HCT116 (cell line): ENCODE measurements at regions not wholly inside any gene's neighbourhood (a gene's known extent, or its start where the extent isn't known, plus 50 kb on each side); places are given as distances from the start of the nearest gene placed in this dataset.

Experiments used
- EZH2phosphoT487 ChIP-seq: fragments of 200-600 bp; IDR thresholded peaks from 2 replicates; pipeline ENCODE4 v1.6.1; 2018; ENCODE audit warnings: antibody characterized with exemption, borderline replicate concordance
- POLR2A ChIP-seq: IDR thresholded peaks from 2 replicates; pipeline ENCODE4 v1.7.0; 2011; ENCODE audit warnings: borderline replicate concordance; ENCODE audit not compliant: insufficient read depth, insufficient read length; ENCODE audit errors: extremely low read depth
- TF ChIP-seq, protein P1 (sequence below): IDR thresholded peaks from 2 replicates; pipeline ENCODE4 v1.6.1; 2011; ENCODE audit warnings: mild to moderate bottlenecking, low read length, moderate library complexity; ENCODE audit not compliant: insufficient replicate concordance; ENCODE audit errors: extremely low read depth
- TF ChIP-seq, protein P2 (sequence below), 3 experiments: fragments of 200-600 bp in 1 of 3; sonication (generic) in 1 of 3; IDR thresholded peaks in 2 of 3; conservative IDR thresholded peaks in 1 of 3; 2 replicates each; pipeline ENCODE4 v1.5.1; 2012 to 2017; ENCODE audit warnings: low read depth in 2 of 3, low read length in 2 of 3, antibody characterized with exemption in 1 of 3, borderline replicate concordance in 1 of 3, control low read depth in 1 of 3, mild to moderate bottlenecking in 1 of 3, mixed read lengths in 1 of 3, mixed run types in 1 of 3, moderate library complexity in 1 of 3; ENCODE audit not compliant: insufficient read depth in 1 of 3
- TF ChIP-seq, protein P3 (sequence below): IDR thresholded peaks from 2 replicates; pipeline ENCODE4 v1.6.1; 2012; ENCODE audit warnings: low read depth

DNA sequence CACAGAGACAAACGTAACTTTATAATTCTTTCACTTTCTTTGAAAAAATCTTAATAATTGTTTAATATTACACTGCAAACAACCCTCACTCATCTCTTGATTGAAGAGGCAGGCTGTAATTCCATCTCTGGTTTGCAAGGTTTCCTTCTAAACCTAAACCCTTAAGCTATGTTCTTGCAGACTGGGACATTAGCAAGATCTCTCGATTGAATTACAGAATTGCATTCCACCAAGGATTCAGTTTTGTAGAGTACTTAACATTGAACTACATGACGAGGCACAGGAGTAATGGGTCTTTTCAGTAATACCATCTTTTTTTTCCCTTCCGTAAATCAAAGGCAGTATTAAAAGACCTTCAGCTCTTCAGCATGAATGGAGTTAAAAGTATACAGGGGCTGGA lies 111.6 kb upstream of the EEF1E1 start:
- TF ChIP-seq, protein P1, sequence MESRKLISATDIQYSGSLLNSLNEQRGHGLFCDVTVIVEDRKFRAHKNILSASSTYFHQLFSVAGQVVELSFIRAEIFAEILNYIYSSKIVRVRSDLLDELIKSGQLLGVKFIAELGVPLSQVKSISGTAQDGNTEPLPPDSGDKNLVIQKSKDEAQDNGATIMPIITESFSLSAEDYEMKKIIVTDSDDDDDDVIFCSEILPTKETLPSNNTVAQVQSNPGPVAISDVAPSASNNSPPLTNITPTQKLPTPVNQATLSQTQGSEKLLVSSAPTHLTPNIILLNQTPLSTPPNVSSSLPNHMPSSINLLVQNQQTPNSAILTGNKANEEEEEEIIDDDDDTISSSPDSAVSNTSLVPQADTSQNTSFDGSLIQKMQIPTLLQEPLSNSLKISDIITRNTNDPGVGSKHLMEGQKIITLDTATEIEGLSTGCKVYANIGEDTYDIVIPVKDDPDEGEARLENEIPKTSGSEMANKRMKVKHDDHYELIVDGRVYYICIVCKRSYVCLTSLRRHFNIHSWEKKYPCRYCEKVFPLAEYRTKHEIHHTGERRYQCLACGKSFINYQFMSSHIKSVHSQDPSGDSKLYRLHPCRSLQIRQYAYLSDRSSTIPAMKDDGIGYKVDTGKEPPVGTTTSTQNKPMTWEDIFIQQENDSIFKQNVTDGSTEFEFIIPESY, result no peak
- TF ChIP-seq, protein P2, sequence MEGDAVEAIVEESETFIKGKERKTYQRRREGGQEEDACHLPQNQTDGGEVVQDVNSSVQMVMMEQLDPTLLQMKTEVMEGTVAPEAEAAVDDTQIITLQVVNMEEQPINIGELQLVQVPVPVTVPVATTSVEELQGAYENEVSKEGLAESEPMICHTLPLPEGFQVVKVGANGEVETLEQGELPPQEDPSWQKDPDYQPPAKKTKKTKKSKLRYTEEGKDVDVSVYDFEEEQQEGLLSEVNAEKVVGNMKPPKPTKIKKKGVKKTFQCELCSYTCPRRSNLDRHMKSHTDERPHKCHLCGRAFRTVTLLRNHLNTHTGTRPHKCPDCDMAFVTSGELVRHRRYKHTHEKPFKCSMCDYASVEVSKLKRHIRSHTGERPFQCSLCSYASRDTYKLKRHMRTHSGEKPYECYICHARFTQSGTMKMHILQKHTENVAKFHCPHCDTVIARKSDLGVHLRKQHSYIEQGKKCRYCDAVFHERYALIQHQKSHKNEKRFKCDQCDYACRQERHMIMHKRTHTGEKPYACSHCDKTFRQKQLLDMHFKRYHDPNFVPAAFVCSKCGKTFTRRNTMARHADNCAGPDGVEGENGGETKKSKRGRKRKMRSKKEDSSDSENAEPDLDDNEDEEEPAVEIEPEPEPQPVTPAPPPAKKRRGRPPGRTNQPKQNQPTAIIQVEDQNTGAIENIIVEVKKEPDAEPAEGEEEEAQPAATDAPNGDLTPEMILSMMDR (IDR thresholded peaks at IDR 0.05 in 2 of 3, conservative IDR thresholded peaks at IDR 0.05 in 1 of 3; ENCODE audit: borderline replicate concordance in 1 of 3, insufficient read depth in 1 of 3, low read depth in 2 of 3, low read length in 2 of 3), result no peak
- TF ChIP-seq POLR2A (no peak), EZH2phosphoT487 (no peak)
- TF ChIP-seq, protein P3, sequence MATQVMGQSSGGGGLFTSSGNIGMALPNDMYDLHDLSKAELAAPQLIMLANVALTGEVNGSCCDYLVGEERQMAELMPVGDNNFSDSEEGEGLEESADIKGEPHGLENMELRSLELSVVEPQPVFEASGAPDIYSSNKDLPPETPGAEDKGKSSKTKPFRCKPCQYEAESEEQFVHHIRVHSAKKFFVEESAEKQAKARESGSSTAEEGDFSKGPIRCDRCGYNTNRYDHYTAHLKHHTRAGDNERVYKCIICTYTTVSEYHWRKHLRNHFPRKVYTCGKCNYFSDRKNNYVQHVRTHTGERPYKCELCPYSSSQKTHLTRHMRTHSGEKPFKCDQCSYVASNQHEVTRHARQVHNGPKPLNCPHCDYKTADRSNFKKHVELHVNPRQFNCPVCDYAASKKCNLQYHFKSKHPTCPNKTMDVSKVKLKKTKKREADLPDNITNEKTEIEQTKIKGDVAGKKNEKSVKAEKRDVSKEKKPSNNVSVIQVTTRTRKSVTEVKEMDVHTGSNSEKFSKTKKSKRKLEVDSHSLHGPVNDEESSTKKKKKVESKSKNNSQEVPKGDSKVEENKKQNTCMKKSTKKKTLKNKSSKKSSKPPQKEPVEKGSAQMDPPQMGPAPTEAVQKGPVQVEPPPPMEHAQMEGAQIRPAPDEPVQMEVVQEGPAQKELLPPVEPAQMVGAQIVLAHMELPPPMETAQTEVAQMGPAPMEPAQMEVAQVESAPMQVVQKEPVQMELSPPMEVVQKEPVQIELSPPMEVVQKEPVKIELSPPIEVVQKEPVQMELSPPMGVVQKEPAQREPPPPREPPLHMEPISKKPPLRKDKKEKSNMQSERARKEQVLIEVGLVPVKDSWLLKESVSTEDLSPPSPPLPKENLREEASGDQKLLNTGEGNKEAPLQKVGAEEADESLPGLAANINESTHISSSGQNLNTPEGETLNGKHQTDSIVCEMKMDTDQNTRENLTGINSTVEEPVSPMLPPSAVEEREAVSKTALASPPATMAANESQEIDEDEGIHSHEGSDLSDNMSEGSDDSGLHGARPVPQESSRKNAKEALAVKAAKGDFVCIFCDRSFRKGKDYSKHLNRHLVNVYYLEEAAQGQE, result no peak
